ENCODE measurements at regions not wholly inside any gene's neighbourhood (a gene's known extent, or its start where the extent isn't known, plus 50 kb on each side); places are given as distances from the start of the nearest gene placed in this dataset.
"Not testable (repeated sequence)": the region's sequence is repeated elsewhere in the genome, so short reads cannot be mapped to it uniquely, and the experiment has no call there.

GRCh38 chr3:11915621-11916424 lies 69.1 kb upstream of the TAMM41 start:
- Histone ChIP-seq H3K4me1 (ENCODE audit: insufficient read depth, low read length) (no peaks in the 10 kb centered on the region), H3K79me2 (ENCODE audit: insufficient read depth, low read length) (no peaks in the 10 kb centered on the region), H3K4me2 (ENCODE audit: insufficient read depth, low read length) (no peak overlapping the region), H3K36me3 (ENCODE audit: insufficient read depth, low read length) (no peaks in the 10 kb centered on the region), H3K4me3 (ENCODE audit: low read depth in 1 of 2, low read length in 2 of 2) (no peak overlapping the region), H3K27ac (ENCODE audit: low read length) (no peak overlapping the region), H4K20me1 (ENCODE audit: insufficient read depth, low read length) (no peaks in the 10 kb centered on the region), H3K27me3 (ENCODE audit: insufficient read depth, low read length, poor library complexity) (peaks cover 2% of the 10 kb centered on the region), H2AFZ (ENCODE audit: low read depth, low read length) (no peak overlapping the region), H3K9me3 (ENCODE audit: insufficient read depth, low read length, severe bottlenecking) (no peaks in the 10 kb centered on the region), H3K9ac (ENCODE audit: low read depth, low read length) (no peak overlapping the region)
- ATAC-seq (ENCODE audit: insufficient read depth, low read depth) (no peak), DNase-seq (no peak)
- TF ChIP-seq CTCF (IDR thresholded peaks at IDR 0.05; ENCODE audit: borderline replicate concordance, extremely low read depth, low read length, poor library complexity, severe bottlenecking) (no peak), EZH2 (IDR thresholded peaks at IDR 0.05; ENCODE audit: borderline replicate concordance, low read depth, low read length, severe bottlenecking) (no peak)

GRCh38 chr3:11916425-11916762 lies 69.7 kb upstream of the TAMM41 start:
- H3K4me3 ChIP-seq (ENCODE audit: low read depth in 1 of 2, low read length in 2 of 2); H3K4me2 ChIP-seq (ENCODE audit: insufficient read depth, low read length); H3K36me3 ChIP-seq (ENCODE audit: insufficient read depth, low read length); H3K27ac ChIP-seq (ENCODE audit: low read length); DNase-seq; H3K79me2 ChIP-seq (ENCODE audit: insufficient read depth, low read length); H2AFZ ChIP-seq (ENCODE audit: low read depth, low read length); H3K27me3 ChIP-seq (ENCODE audit: insufficient read depth, low read length, poor library complexity); H3K9ac ChIP-seq (ENCODE audit: low read depth, low read length); H3K4me1 ChIP-seq (ENCODE audit: insufficient read depth, low read length); H3K9me3 ChIP-seq (ENCODE audit: insufficient read depth, low read length, severe bottlenecking); H4K20me1 ChIP-seq (ENCODE audit: insufficient read depth, low read length); ATAC-seq (ENCODE audit: insufficient read depth, low read depth): not testable (repeated sequence)

GRCh38 chr3:11917051-11917450 lies 70.4 kb upstream of the TAMM41 start:
- Histone ChIP-seq H3K27me3 (ENCODE audit: insufficient read depth, low read length, poor library complexity) (peaks cover 4% of the 10 kb centered on the region), H4K20me1 (ENCODE audit: insufficient read depth, low read length) (no peaks in the 10 kb centered on the region), H3K9me3 (ENCODE audit: insufficient read depth, low read length, severe bottlenecking) (no peaks in the 10 kb centered on the region), H3K4me3 (ENCODE audit: low read depth in 1 of 2, low read length in 2 of 2) (no peak overlapping the region), H3K79me2 (ENCODE audit: insufficient read depth, low read length) (no peaks in the 10 kb centered on the region), H3K36me3 (ENCODE audit: insufficient read depth, low read length) (no peaks in the 10 kb centered on the region), H3K4me2 (ENCODE audit: insufficient read depth, low read length) (no peak overlapping the region), H3K4me1 (ENCODE audit: insufficient read depth, low read length) (no peaks in the 10 kb centered on the region), H3K27ac (ENCODE audit: low read length) (no peak overlapping the region), H3K9ac (ENCODE audit: low read depth, low read length) (no peak overlapping the region), H2AFZ (ENCODE audit: low read depth, low read length) (no peak overlapping the region)
- DNase-seq, result no peak
- no peak for ATAC-seq (ENCODE audit: insufficient read depth, low read depth)
- TF ChIP-seq CTCF (IDR thresholded peaks at IDR 0.05; ENCODE audit: borderline replicate concordance, extremely low read depth, low read length, poor library complexity, severe bottlenecking) (no peak), EZH2 (IDR thresholded peaks at IDR 0.05; ENCODE audit: borderline replicate concordance, low read depth, low read length, severe bottlenecking) (no peak)

GRCh38 chr3:11919390-11919789 lies 72.7 kb upstream of the TAMM41 start:
- Histone ChIP-seq H3K36me3 (ENCODE audit: insufficient read depth, low read length) (no peaks in the 10 kb centered on the region), H3K27me3 (ENCODE audit: insufficient read depth, low read length, poor library complexity) (peaks cover 8% of the 10 kb centered on the region), H3K4me2 (ENCODE audit: insufficient read depth, low read length) (no peak overlapping the region), H3K9ac (ENCODE audit: low read depth, low read length) (no peak overlapping the region), H3K79me2 (ENCODE audit: insufficient read depth, low read length) (no peaks in the 10 kb centered on the region), H3K27ac (ENCODE audit: low read length) (no peak overlapping the region), H3K4me3 (ENCODE audit: low read depth in 1 of 2, low read length in 2 of 2) (no peak overlapping the region), H2AFZ (ENCODE audit: low read depth, low read length) (no peak overlapping the region), H3K4me1 (ENCODE audit: insufficient read depth, low read length) (no peaks in the 10 kb centered on the region), H3K9me3 (ENCODE audit: insufficient read depth, low read length, severe bottlenecking) (no peaks in the 10 kb centered on the region), H4K20me1 (ENCODE audit: insufficient read depth, low read length) (no peaks in the 10 kb centered on the region)
- DNase-seq (no peak), ATAC-seq (ENCODE audit: insufficient read depth, low read depth) (no peak)
- TF ChIP-seq CTCF (IDR thresholded peaks at IDR 0.05; ENCODE audit: borderline replicate concordance, extremely low read depth, low read length, poor library complexity, severe bottlenecking), result no peak
- TF ChIP-seq EZH2 (IDR thresholded peaks at IDR 0.05; ENCODE audit: borderline replicate concordance, low read depth, low read length, severe bottlenecking), result no peak
